Stimulated activated CD8-positive, alpha-beta memory T cell treated with anti-CD3 and anti-CD28 coated beads, Interleukin-7, amount 100 ng/mL, for 4 hours (primary cell): ENCODE measurements at regions not wholly inside any gene's neighbourhood (a gene's known extent, or its start where the extent isn't known, plus 50 kb on each side); places are given as distances from the start of the nearest gene placed in this dataset.
"Not testable (repeated sequence)": the region's sequence is repeated elsewhere in the genome, so short reads cannot be mapped to it uniquely, and the experiment has no call there.

Experiments
- DNase-seq, 2 donors: peaks; one replicate each; pipeline ENCODE4 v3.0.0-alpha.2; 2020; ENCODE audit warnings: low read depth in 2 of 2

DNA sequence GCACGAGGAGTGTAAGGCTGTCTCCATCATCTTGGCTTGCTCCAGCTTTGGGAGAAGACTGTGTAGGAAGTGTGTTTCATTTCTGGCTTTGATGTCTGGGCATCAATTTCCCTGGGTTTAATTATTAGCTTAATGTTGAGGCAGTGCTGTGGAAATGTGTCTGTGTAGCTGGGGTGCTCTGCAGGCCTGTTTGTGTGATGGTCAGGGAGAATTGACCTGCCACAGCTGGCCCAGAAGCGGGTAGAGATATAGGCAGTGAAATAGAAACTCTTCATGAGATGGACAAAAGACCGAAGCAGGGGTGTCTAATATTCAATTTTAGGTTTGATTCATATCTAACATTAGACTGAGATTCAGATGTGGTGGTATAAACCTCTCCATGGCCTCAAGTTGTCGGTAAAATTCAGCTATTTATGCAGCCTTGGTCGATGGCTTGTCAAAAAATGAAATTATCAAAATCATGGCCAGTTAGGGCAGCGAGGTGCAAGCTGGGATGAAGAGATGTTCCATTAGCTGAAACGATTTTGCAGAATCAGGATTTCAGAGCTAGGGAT, 95.3 kb upstream of the SNX9 start:
- no peak for DNase-seq

DNA sequence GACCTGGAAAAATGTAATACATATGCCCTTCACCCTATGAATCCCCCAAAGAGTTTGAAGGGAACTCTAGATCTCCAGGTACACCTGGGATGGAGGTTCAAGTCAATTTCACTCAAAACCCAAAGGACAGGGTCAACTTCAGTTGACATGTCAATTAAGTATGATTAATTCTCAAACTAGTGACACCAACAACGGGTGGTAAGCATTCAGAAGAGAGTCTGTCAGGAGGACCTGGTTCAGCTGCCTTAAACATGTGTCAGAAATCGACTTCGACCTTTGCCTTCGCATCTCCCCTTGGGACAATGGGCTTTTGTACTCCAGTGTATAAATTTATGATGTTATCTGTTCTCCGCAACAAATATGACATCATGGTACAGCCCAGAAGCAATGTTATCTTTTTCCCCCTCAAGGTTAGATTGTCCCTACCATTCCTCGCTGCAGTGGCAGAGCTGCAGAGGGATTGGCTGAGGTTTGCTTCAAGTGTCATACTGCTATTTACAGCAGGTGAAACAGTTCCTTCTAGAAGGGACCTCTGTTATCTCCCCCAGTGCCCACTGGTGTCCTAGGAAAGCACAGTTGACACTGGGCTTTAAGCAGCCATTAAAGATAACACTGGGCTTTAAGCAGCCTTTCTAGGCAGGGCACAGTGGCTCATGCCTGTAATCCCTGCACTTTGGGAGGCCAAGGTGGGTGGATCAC, 94.7 kb upstream of the SNX9 start:
- no peak for DNase-seq

DNA sequence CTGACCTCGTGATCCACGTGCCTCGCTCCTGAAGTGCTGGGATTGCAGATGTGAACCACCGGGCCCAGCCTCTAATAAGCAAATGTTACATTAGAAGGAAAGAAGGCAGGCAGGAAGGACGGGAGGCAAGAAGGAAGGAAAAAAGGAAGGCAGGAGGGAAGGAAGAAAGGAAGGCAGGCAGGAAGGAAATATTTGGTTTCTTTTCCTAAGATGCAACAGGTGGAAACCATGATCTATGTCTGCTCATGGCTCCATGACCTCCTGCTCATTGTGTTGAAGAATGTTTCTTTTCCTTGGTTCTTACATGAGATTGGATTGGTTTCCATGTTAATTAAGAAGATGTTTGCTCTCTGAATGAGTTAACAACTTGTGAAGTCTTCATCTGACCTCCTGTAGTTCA, 91.8 kb upstream of the SNX9 start:
- DNase-seq: no peak

DNA sequence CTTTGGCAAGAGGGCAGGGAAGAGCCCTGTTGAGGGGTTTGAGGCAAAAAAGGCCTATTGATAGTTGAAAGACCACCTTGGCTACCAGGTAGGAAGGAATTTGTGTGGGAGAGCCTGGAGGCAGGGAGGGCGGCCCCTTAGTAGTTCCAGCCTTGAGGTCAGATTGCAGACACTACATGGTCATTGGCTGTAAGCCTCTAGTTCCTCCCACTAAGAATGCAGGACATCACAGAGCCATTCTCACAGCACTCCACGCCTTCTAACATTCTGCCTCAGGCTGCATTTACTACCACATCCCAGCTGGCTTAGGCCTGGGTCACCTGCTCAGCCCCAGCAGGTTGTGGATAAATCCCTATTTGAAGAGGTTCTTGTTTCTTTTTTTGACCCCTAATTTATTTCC, 91.0 kb upstream of the SNX9 start:
- no peak for DNase-seq

DNA sequence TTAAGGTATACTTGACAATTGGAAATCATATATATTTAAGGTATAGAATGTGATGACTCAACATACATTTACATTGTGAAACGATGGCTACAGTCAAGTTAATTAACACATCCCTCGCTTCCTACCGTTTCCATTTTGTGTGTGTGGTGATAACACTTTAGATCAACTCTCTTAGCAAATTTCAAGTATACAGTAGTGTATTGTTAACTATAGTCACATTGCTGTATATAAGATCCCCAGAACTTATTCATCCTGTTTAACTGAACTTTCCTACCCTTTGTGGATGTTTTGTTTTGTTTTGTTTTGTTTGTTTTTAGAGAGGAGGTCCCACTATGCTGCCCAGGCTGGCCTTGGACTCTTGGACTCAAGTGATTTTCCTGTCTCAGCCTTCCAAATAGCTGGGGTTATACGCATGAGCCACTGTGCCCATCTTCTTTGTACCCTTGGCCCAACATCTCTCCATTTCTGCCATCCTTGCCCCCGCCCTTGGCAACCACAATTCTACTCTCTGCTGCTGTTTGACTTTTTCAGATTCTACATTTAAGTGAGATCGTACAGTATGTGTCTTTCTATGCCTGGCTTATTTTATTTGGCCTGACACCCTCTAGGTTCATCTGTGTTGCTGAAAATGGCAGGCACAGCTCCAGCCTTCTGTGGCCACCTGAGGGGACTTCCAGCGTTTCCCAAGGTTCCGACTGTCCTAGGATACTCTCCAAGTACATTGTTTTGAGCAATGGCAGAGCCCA, 90.5 kb upstream of the SNX9 start:
- DNase-seq: no peak

DNA sequence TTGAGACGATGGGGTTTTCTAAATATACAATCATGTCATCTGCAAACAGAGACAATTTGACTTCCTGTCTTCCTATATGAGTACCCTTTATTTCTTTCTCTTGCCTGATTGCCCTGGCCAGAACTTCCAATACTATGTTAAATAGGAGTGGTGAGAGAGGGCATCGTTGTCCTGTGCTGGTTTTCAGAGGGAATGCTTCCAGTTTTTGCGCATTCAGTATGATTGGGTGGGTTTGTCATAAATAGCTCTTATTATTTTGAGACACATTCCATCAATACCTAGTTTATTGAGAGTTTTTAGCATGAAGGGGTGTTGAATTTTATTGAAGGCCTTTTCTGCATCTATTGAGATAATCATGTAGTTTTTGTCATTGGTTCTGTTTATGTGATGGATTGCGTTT, 86.5 kb upstream of the SNX9 start:
- DNase-seq: not testable (repeated sequence)

DNA sequence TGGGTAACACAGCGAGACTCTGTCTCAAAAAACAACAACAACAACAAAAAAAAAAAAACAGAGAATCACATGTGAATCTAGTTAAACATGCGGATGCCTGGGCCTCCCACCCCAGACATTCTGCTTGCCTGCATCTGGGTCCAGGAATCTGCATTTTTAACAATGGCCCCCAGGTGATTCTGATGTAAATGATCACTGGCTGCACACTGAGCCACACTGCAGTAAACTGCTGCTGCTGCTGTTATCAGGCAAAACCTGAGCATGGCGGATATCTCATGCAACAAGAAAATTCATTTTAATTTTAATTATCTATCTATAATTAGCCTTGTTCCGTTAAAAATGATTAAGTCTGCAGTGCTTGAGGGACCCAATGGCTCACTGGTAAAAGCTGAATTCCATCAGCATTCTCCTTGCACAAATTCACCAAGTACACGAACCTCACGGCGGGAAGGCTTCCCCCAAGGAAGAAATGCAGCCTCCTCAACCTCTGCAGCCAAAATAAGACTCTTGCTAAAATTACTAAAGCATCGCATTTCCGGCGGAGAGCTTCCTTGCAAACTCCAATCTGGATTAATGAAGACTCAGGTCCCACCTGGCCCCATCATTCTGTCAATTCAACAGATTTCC, 81.6 kb upstream of the SNX9 start:
- DNase-seq: no peak

DNA sequence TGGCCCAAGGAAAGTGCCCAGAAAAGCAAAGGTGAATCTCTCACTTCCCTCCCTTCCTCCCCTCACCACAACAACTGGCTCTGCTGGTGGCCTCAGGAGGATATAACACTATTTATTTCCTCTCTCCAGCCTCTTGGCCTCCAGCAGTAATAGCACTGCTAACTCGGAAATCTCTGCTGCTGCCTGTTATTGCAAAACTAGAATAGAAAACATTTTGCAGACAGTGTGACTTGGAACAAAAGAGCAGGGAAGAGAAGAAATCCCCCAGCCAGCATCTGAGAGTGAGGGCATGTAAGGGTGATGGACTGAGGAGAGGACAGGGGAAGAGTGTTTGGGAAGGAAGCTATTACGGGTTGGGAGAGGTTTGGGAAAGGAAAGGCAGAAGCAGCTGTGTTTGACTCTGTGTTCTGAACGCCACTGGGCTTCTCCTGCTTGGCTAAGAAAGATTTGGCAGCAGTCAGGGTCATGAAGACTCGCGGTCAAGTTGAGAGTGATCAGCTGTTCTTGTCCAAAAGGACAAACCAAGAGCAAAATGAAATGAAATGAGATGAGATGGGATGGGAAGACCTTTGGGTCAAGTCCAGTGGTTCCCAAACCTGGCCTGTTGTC, 81.0 kb upstream of the SNX9 start:
- DNase-seq: no peak

DNA sequence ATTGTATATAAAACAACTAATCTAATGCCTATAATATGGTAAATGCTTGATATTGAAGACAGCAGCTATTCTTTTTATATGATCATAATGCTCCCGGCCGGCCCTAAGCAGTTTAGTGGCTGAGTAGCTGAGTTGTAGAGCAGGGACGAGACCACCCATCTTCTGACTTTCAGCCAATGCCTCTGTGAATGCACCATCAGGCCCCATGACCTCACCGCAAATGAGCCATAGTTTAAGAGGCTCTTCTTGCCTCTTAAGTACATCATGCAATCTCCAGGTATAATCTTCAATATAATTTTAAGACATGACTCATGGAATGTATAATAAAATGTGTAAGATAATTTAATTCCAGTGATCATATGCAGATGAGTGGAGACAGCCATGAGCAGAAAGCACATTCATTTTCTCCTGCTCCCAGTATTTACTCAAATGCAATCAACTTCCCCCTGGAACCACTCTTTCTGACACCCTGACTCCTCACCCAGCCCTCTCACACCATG, 78.9 kb upstream of the SNX9 start:
- DNase-seq: no peak

DNA sequence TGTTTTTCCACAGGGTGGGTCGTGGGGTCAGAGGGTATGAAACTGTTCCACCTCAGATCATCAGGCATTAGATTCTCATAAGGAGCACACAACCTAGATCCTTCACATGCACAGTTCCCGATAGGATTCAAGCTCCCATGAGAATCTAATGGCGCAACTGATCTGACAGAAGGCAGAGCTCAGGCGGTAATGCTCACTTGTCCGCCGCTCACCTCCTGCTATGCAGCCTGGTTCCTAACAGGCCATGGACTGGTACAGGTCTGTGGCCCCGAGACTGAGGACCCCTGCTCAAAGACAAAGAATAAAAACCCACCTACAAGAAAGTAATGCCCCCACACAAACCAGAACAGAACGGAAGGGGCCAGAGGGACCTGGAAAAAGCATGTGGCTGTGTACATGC, 76.1 kb upstream of the SNX9 start:
- no peak for DNase-seq

DNA sequence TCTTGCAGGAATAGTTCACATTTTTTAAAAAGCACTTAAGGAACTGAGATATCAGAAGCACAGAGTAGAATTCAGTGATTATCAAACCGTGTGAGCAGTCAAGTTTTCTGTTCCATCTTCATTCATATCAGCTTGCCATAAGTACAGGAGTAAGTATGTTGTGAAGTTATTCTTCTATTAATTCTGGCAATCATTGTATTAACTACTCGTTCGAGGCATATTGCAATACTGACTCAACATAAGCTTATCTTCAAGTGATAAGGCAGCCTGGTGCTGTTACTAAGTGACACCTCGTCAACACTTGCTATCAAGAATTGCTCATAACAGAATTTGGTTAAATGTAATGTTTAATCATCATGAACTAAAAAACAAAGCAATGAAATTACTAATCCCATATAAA, 75.7 kb upstream of the SNX9 start:
- no peak for DNase-seq

DNA sequence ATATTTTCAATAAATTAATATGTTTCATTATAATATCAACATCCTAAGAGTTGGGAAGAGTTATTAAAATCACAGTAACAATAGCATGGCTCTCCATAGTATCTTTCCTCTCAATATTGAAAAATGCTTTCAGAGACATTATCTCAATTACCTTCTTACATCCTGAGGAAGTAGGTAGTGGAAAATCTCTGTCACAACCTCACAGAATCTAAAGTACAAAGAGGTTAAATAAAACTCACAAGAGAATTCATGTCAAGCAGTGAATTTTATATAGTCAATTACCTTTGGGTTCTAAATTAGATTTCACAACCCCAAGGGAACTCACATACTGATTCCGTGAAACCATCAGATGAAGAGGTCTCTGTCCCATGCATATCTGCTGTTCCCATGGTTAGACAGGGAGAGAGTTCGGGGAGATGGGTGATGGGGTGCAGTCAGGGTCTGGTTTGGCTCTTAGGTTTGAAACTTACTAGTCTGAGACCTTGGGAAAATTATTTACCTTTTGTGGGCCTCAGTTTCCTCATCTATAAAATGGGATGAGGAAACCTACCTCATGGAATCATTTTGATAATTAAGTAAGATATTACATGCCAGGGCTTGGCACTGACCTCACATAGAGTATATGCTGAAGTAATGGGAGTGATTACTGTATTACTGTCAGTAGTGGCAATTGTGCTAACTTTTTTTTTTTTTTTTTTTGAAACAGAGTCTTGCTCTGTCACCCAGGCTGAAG, 74.0 kb upstream of the SNX9 start:
- no peak for DNase-seq

DNA sequence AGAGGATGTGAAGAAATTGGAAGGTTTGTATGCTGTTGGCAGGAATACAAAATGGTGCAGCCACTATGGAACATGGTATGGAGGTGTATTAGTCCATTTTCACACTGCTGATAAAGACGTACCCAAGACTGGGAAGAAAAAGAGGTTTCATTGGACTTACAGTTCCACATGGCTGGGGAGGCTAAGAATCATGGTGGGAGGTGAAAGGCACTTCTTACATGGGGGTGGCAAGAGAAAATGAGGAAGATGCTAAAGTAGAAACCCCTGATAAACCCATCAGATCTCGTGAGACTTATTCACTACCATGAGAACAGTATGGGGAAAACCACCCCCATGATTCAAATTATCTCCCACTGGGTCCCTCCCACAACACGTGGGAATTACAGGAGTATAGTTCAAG, 72.1 kb upstream of the SNX9 start:
- DNase-seq: not testable (repeated sequence)

DNA sequence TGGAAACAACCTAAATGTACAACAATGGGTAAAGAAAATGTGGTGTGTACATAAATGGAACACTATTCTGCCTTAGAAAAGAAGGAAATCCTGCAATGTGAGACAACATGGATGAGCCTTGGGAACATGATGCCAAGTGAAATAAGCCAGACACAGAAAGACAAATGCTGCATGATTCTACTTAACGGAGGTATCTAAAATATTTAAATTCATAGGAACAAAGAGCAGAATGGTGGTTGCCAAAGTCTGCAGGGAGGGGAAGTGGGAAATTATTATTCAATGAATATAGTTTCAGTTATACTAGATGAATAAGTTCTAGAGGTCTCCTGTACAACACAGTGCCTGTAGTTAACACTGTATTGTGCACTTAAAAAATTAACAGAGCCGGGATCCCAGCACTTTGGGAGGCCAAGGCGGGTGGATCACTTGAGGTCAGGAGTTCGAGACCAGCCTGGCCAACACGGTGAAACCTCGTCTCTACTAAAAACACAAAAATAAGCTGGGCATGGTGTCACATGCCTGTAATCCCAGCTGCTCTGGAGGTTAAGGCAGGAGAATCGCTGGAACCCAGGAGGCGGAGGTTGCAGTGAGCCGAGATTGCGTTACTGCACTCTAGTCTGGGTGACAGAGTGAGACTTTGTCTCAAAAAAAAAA, 71.4 kb upstream of the SNX9 start:
- DNase-seq: no peak

DNA sequence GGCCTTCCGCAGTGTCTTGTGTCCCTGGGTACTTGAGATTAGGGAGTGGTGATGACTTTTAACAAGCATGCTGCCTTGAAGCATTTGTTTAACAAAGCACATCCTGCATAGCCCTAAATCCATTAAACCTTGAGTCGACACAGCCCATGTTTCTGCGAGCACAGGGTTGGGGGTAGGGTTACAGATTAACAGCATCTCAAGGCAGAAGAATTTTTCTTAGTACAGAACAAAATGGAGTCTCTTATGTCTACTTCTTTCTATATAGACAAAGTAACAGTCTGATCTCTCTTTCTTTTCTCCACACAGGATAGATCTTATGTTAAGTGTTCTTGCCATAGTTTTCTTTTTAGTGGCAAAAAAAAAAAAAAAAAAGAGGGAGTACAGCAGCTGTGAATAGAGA, 70.2 kb upstream of the SNX9 start:
- not testable (repeated sequence) for DNase-seq

DNA sequence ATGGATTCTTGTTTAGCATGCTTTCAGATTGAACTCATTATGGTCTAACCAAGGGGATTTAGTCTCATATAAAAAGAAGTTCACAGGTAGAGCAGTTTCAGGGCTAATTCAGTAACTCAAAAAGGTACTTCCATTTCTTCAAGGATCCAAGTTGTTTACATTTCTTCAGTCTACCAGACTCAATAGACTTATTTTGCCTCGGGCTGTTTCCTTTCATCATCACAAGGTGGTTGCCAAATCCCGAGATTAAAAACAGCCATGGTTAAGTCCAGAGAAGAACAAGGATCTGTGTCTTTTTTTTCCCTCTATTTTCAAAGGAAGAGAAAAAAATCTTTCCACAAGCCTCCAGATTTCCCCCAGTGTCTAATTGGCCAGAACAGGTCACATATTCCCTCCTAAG, 69.8 kb upstream of the SNX9 start:
- no peak for DNase-seq

DNA sequence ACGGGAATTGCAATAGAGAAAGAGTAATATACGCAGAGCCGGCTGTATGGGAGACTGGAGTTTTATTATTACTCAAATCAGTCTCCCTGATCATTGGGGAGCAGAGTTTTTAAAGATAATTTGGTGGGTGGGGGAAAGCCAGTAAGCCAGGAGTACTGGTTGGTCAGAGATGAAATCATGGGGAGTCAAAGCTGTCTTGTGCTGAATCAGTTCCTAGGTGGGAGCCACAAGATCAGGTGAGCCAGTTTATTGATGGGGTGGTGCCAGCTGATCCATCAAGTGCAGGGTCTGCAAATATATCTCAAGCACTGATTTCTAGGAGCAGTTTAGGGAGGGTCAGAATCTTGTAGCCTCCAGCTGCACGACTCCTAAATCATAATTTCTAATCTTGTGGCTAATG, 69.2 kb upstream of the SNX9 start:
- DNase-seq: not testable (repeated sequence)

DNA sequence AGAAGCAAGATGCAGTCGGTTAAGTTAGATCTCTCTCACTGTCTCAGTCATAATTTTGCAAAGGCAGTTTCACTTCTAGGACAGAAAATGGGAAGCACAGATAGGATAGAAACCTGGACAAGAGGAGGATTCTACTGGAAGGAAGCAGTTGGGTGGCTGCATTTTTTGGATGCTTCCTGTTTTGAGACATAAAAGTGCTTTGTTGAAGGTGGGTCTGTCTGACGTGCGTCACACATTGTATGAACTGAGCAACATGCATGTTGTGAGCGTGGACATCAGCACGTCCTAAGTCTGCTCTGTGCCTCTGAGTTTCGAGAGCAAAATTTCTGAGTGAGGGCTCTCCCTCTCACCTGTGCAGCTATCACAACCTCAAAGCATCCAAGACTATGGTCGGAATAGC, 68.7 kb upstream of the SNX9 start:
- DNase-seq: no peak

DNA sequence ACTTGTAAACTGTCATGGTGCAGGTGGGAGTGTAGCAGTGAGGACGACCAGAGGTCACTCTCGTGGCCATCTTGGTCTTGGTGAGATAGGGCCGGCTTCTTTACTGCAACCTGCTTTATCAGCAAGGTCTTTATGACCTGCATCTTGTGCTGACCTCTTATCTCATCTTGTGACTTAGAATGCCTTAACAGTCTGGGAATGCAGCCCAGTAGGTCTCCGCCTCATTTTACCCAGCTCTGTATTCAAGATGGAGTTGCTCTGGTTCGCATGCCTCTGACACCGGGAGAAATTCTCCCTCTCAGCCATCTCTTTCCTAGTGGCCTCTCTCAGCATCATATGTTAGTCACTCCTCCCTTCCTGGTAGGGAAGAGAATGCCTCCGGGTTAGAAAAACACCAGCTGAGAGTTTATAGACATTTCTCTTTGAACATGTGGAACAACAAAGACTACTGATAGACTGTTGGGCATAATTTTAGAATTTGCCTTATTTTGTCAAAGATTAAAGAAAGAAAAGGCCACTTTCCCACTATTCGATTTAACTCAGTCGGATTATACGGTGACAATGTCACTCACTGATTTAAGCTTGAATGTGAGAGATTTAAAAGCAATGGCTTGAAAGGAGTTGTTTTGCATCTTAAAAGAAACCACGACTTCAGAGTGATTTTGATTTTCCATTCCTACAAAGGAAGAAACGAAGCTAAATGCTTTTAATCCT, 67.9 kb upstream of the SNX9 start:
- no peak for DNase-seq

DNA sequence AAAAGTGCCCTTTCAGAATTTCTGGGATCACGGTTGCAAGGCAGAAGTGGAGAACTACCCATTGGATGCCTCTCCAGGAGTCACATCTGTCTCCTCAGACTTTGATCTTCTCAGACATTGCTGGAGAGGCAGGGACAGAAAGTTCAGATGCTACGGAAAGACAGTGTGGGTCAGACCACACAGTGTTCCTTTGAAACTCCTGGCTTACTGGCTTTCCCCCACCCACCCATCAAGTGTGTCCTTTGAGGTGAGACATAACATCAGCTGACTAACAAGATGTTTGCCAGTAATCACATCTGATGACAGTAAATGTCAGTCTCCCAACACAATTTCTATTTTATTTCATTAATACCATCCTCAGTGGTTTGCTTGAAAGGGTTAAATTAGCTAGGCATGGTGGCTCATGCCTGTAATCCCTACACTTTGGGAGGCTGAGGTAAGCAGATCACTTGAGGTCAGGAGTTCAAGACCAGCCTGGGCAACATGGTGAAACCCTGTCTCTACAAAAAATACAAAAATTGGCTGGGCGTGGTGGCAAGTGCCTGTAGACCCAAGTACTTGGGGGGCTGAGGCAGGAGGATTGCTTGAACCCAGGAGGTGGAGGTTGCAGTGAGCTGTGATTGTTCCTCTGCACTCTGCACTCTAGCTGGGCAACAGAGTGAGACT, 67.2 kb upstream of the SNX9 start:
- peak; percentile 49 to 72 for DNase-seq
